B cell (primary cell): ENCODE measurements at regions not wholly inside any gene's neighbourhood (a gene's known extent, or its start where the extent isn't known, plus 50 kb on each side); places are given as distances from the start of the nearest gene placed in this dataset.

Source experiments
- ATAC-seq: fragments of 200-7000 bp; cut with Tn5 transposase; one replicate; pipeline ENCODE4 v1.10.0; 2021; ENCODE audit warnings: low read depth, mild to moderate bottlenecking, moderate number of reproducible peaks, moderate library complexity
- CTCF ChIA-PET: fragments of 350-600 bp; sonication (Branson Sonifier 250); formaldehyde crosslinking; loops from one replicate; lab custom pipeline; 2021; ENCODE audit warnings: antibody characterized with exemption, inconsistent platforms; lab: Charles Lee
- POLR2A ChIA-PET: fragments of 350-600 bp; sonication (Branson Sonifier 250); formaldehyde crosslinking; loops from one replicate; lab custom pipeline; 2021; ENCODE audit warnings: antibody characterized with exemption; lab: Charles Lee
- DNase-seq: peaks from one replicate; pipeline ENCODE4 v3.0.0; 2013
- H2AFZ ChIP-seq: 2 replicates; pipeline ENCODE4 v1.6.1; 2012; ENCODE audit warnings: mild to moderate bottlenecking, low read depth, low read length; ENCODE audit not compliant: insufficient read depth, poor library complexity, severe bottlenecking
- H3K27ac ChIP-seq, 2 donors: 1 replicate in 1 of 2; 2 replicates in 1 of 2; pipeline ENCODE4 v1.5.1; 2012 to 2013; ENCODE audit warnings: low read length in 2 of 2, mild to moderate bottlenecking in 2 of 2, moderate library complexity in 1 of 2
- H3K27me3 ChIP-seq, 4 experiments: fragments of 200-600 bp in 1 of 4; sonication (generic) in 1 of 4; replicated peaks in 1 of 4; 1 replicate in 2 of 4; 2 replicates in 2 of 4; pipeline versions ENCODE4 v1.6.1 to v1.7.0; 2013 to 2016; ENCODE audit warnings: low read length in 3 of 4, mild to moderate bottlenecking in 2 of 4, mixed read lengths in 1 of 4, moderate library complexity in 1 of 4; ENCODE audit not compliant: insufficient read depth in 4 of 4, control insufficient read depth in 3 of 4; ENCODE audit errors: control extremely low read depth in 1 of 4
- H3K36me3 ChIP-seq, 2 experiments: replicated peaks in 1 of 2; 1 replicate in 1 of 2; 2 replicates in 1 of 2; pipeline versions ENCODE4 v1.6.1 to v1.7.1; 2013; ENCODE audit warnings: low read length in 1 of 2; ENCODE audit not compliant: insufficient read depth in 2 of 2, control insufficient read depth in 1 of 2; ENCODE audit errors: control extremely low read depth in 1 of 2, extremely low read depth in 1 of 2
- H3K4me1 ChIP-seq, 2 donors: fragments of 200-600 bp in 1 of 2; sonication (generic) in 1 of 2; 1 replicate in 1 of 2; 2 replicates in 1 of 2; pipeline versions ENCODE4 v1.5.1 to v1.6.1; 2013 to 2017; ENCODE audit warnings: low read length in 2 of 2; ENCODE audit not compliant: control insufficient read depth in 2 of 2, insufficient read depth in 2 of 2
- H3K4me2 ChIP-seq: replicated peaks from 2 replicates; pipeline ENCODE3; 2012; ENCODE audit warnings: mild to moderate bottlenecking, low read depth, low read length; ENCODE audit not compliant: poor library complexity, severe bottlenecking
- H3K4me3 ChIP-seq, 5 experiments: fragments of 200-600 bp in 1 of 5; sonication (generic) in 1 of 5; 1 replicate in 3 of 5; 2 replicates in 2 of 5; pipeline versions ENCODE4 v1.5.1 to v1.7.0; 2011 to 2016; ENCODE audit warnings: low read length in 4 of 5, mild to moderate bottlenecking in 4 of 5, low read depth in 2 of 5, control low read depth in 1 of 5, moderate library complexity in 1 of 5; ENCODE audit not compliant: insufficient read depth in 1 of 5; ENCODE audit errors: control extremely low read depth in 1 of 5, extremely low read depth in 1 of 5
- H3K79me2 ChIP-seq: fragments of 200-600 bp; sonication (generic); one replicate; pipeline ENCODE4 v1.6.0; 2016; ENCODE audit warnings: low read length; ENCODE audit not compliant: control insufficient read depth, insufficient read depth
- H3K9ac ChIP-seq: fragments of 200-600 bp; sonication (generic); 2 replicates; pipeline ENCODE4 v1.6.1; 2017; ENCODE audit warnings: mild to moderate bottlenecking, low read length, moderate library complexity
- H3K9me3 ChIP-seq, 3 donors: one replicate each; pipeline versions ENCODE4 v1.6.1 to v1.7.1; 2013; ENCODE audit warnings: low read length in 2 of 3; ENCODE audit not compliant: control insufficient read depth in 2 of 3, insufficient read depth in 1 of 3; ENCODE audit errors: control extremely low read depth in 1 of 3
- H4K20me1 ChIP-seq: 2 replicates; pipeline ENCODE4 v1.6.0; 2012; ENCODE audit warnings: mild to moderate bottlenecking, low read length; ENCODE audit not compliant: insufficient read depth, control insufficient read depth, poor library complexity, severe bottlenecking
- H3K27ac Mint-ChIP-seq: one replicate; pipeline ENCODE4 v1.8.0; 2021; ENCODE audit warnings: mixed read lengths
- H3K27me3 Mint-ChIP-seq: one replicate; pipeline ENCODE4 v1.8.0; 2021; ENCODE audit warnings: mixed read lengths
- H3K4me1 Mint-ChIP-seq: one replicate; pipeline ENCODE4 v1.8.0; 2021; ENCODE audit warnings: mixed read lengths
- H3K4me3 Mint-ChIP-seq: one replicate; pipeline ENCODE4 v1.8.0; 2021; ENCODE audit warnings: mixed read lengths
- H3K9me3 Mint-ChIP-seq: one replicate; pipeline ENCODE4 v1.8.0; 2022; ENCODE audit warnings: mixed read lengths; ENCODE audit not compliant: insufficient read depth
- EZH2 ChIP-seq: IDR thresholded peaks from 2 replicates; pipeline ENCODE4 v1.6.1; 2012; ENCODE audit warnings: borderline replicate concordance, low read depth, mild to moderate bottlenecking, moderate library complexity, low read length; ENCODE audit not compliant: insufficient read depth, poor library complexity, severe bottlenecking
- WGBS: methylation state at CpG from one replicate; pipeline ENCODE4 v1.1.5; 2013; ENCODE audit warnings: missing lambda C conversion rate; ENCODE audit not compliant: insufficient coverage; 5-methylcytosine and 5-hydroxymethylcytosine counted together
- intact Hi-C: fragments of 100-400 bp; cut with micrococcal nuclease; formaldehyde crosslinking; loops from one replicate; pipeline ENCODE4 v1.10.0; 2022
- TF ChIP-seq, protein P1 (sequence below): fragments of 200-600 bp; IDR thresholded peaks from one replicate; pipeline ENCODE4 v1.8.0; 2022; ENCODE audit warnings: antibody characterized with exemption, mild to moderate bottlenecking

DNA sequence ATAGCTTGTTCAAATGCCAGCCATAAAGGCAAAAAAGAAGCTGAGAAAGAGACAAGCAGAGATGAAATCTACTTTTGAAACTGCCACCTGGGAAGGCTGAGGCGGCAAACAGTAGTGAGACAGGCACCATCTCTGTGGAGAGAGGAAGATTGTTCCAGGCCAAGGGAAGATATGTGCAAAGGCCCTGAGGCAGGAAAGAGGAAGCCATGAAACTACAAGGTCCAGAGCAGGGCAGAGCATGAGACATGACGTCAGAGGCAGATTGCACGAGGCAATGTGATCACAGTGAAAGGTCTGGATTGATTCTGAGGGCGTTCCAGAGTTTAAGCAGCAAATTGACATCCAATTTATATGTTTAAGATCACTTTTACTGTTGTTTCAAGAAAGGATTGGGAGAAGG lies 226.1 kb downstream of the QDPR start:
- no peaks in the 10 kb centered on the region for H3K9me3 Mint-ChIP-seq
- no peaks in the 10 kb centered on the region for H3K36me3 ChIP-seq
- no peak overlapping the region for H3K27ac ChIP-seq
- no peak overlapping the region for H3K4me3 ChIP-seq
- DNase-seq: no peak
- H3K27me3 Mint-ChIP-seq: no peaks in the 10 kb centered on the region
- H3K9me3 ChIP-seq: no peaks in the 10 kb centered on the region
- POLR2A ChIA-PET: no interaction called here
- no peaks in the 10 kb centered on the region for H3K4me1 Mint-ChIP-seq
- H2AFZ ChIP-seq: no peak overlapping the region
- no peaks in the 10 kb centered on the region for H4K20me1 ChIP-seq
- H3K4me3 Mint-ChIP-seq: no peak overlapping the region
- no peaks in the 10 kb centered on the region for H3K27me3 ChIP-seq
- TF ChIP-seq EZH2: no peak
- TF ChIP-seq, protein P1, sequence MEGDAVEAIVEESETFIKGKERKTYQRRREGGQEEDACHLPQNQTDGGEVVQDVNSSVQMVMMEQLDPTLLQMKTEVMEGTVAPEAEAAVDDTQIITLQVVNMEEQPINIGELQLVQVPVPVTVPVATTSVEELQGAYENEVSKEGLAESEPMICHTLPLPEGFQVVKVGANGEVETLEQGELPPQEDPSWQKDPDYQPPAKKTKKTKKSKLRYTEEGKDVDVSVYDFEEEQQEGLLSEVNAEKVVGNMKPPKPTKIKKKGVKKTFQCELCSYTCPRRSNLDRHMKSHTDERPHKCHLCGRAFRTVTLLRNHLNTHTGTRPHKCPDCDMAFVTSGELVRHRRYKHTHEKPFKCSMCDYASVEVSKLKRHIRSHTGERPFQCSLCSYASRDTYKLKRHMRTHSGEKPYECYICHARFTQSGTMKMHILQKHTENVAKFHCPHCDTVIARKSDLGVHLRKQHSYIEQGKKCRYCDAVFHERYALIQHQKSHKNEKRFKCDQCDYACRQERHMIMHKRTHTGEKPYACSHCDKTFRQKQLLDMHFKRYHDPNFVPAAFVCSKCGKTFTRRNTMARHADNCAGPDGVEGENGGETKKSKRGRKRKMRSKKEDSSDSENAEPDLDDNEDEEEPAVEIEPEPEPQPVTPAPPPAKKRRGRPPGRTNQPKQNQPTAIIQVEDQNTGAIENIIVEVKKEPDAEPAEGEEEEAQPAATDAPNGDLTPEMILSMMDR: no peak
- ATAC-seq: no peak
- CTCF ChIA-PET: no interaction called here
- H3K79me2 ChIP-seq: no peaks in the 10 kb centered on the region
- no peak overlapping the region for H3K27ac Mint-ChIP-seq
- 80% methylated on average over 3 of the region's 4 CpGs for WGBS
- no peak overlapping the region for H3K4me2 ChIP-seq
- no peaks in the 10 kb centered on the region for H3K4me1 ChIP-seq
- intact Hi-C loops: no loop called here
- no peak overlapping the region for H3K9ac ChIP-seq

DNA sequence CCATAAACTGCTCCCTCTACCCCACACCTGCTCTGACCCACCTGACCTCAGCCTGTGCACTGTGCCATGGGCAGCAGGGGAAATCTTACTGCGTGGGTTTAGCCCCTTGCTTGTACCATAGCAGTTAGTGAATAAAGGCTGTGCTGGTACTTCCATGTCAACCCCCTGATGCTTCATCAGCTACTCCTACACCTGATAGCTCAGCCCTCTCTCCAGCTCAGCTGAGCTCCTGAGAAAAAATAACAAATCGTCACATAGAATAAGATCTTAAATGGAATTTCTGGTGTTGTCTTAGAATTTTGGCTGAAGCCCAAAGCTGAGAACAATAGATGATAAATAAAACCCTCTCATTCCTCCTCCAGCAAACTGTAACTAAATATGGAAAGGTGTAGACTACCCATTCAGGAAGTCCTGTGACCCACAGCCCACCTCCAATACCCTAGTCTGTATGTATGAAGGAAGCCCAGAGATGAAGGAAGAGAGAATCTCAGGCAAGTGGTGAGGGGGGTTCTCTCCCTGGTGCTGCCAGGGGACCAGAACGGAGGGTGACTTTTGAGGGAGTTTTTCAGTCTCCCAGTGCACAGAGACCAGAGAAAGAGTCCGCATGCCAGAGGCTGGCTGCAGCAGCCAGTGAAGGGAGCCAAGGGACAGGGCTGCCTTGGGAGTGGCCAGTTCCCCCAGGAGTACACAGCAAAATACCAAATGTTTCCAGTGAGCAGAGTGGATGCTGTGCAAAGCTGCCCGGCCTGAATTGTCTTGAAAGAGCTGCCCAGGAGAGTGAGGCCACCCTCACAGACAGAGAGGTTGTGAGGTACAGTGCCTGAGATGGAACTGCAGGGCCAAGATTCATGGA lies 227.3 kb downstream of the QDPR start:
- no peak overlapping the region for H3K4me3 Mint-ChIP-seq
- ChIA-PET CTCF (no interaction called here), POLR2A (no interaction called here)
- H3K36me3 ChIP-seq: no peaks in the 10 kb centered on the region
- no peaks in the 10 kb centered on the region for H4K20me1 ChIP-seq
- DNase-seq: no peak
- H3K4me1 Mint-ChIP-seq: no peaks in the 10 kb centered on the region
- no peaks in the 10 kb centered on the region for H3K79me2 ChIP-seq
- H3K4me2 ChIP-seq: no peak overlapping the region
- no peaks in the 10 kb centered on the region for H3K4me1 ChIP-seq
- H3K27ac Mint-ChIP-seq: no peak overlapping the region
- no peak overlapping the region for H3K4me3 ChIP-seq
- H3K27ac ChIP-seq: no peak overlapping the region
- no peaks in the 10 kb centered on the region for H3K9me3 ChIP-seq
- H3K27me3 Mint-ChIP-seq: no peaks in the 10 kb centered on the region
- WGBS: 74% methylated on average over 3 of the region's 5 CpGs
- no peaks in the 10 kb centered on the region for H3K9me3 Mint-ChIP-seq
- no peaks in the 10 kb centered on the region for H3K27me3 ChIP-seq
- no peak overlapping the region for H2AFZ ChIP-seq
- intact Hi-C loops: no loop called here
- no peak overlapping the region for H3K9ac ChIP-seq
- TF ChIP-seq, protein P1: no peak
- TF ChIP-seq EZH2: no peak
- no peak for ATAC-seq
